ENCODE measurements at regions not wholly inside any gene's neighbourhood (a gene's known extent, or its start where the extent isn't known, plus 50 kb on each side); places are given as distances from the start of the nearest gene placed in this dataset.

- no peaks in the 10 kb centered on the region for H3K9me3 ChIP-seq (replicated peaks in 1 of 2; ENCODE audit: control insufficient read depth in 2 of 2, insufficient read depth in 1 of 2, low read depth in 1 of 2, low read length in 2 of 2)
Observed at GRCh38 chr2:4668381-4668780, 965.0 kb downstream of the DCDC2C start.

GRCh38 chr2:4670331-4670730 lies 967.0 kb downstream of the DCDC2C start:
- Histone ChIP-seq H3K79me1 (ENCODE audit: low read depth, low read length) (no peaks in the 10 kb centered on the region), H3K4me2 (ENCODE audit: insufficient read depth, low read length, poor library complexity, severe bottlenecking) (no peak overlapping the region), H3K9ac (ENCODE audit: low read depth, low read length, poor library complexity) (no peak overlapping the region), H3K27ac (replicated peaks; ENCODE audit: low read length) (no peak overlapping the region), H3K14ac (ENCODE audit: low read length) (no peak overlapping the region), H4K91ac (ENCODE audit: low read depth, low read length, poor library complexity) (no peak overlapping the region), H2BK12ac (ENCODE audit: low read length) (no peak overlapping the region), H3K4me3 (ENCODE audit: low read length in 2 of 2) (no peak overlapping the region), H3K23ac (ENCODE audit: low read depth, low read length, poor library complexity) (no peak overlapping the region), H3K27me3 (ENCODE audit: control insufficient read depth in 3 of 3, insufficient read depth in 3 of 3, low read depth in 1 of 3, low read length in 3 of 3) (no peaks in the 10 kb centered on the region), H3K4ac (ENCODE audit: low read length) (no peak overlapping the region), H2AFZ (ENCODE audit: low read length) (no peak overlapping the region), H2BK120ac (ENCODE audit: low read depth, low read length) (no peak overlapping the region), H3K4me1 (ENCODE audit: control insufficient read depth in 2 of 2, insufficient read depth in 1 of 2, low read depth in 1 of 2, low read length in 2 of 2) (no peaks in the 10 kb centered on the region), H2AK5ac (ENCODE audit: low read depth, low read length) (no peak overlapping the region), H2BK15ac (ENCODE audit: low read length) (no peak overlapping the region), H3K18ac (ENCODE audit: low read length) (no peak overlapping the region), H3K9me3 (replicated peaks in 1 of 2; ENCODE audit: control insufficient read depth in 2 of 2, insufficient read depth in 1 of 2, low read depth in 1 of 2, low read length in 2 of 2) (no peaks in the 10 kb centered on the region), H3K36me3 (replicated peaks in 1 of 2; ENCODE audit: control insufficient read depth in 2 of 2, insufficient read depth in 2 of 2, low read length in 2 of 2) (no peaks in the 10 kb centered on the region), H2BK5ac (ENCODE audit: low read length) (no peak overlapping the region), H4K8ac (ENCODE audit: low read depth, low read length) (no peak overlapping the region)
- no peak for DNase-seq (ENCODE audit: low spot score)
- WGBS, 2 donors (ENCODE audit: extremely low coverage in 2 of 2, insufficient read length in 2 of 2, insufficient replicate concordance in 1 of 2), result no CpG with 5 or more reads among the region's 2 CpGs

More at GRCh38 chr2:4668381-4668780, 965.0 kb downstream of the DCDC2C start:
- DNase-seq (ENCODE audit: low spot score), result no peak
- Histone ChIP-seq H3K79me1 (ENCODE audit: low read depth, low read length) (no peaks in the 10 kb centered on the region), H3K27me3 (ENCODE audit: control insufficient read depth in 3 of 3, insufficient read depth in 3 of 3, low read depth in 1 of 3, low read length in 3 of 3) (no peaks in the 10 kb centered on the region), H3K36me3 (replicated peaks in 1 of 2; ENCODE audit: control insufficient read depth in 2 of 2, insufficient read depth in 2 of 2, low read length in 2 of 2) (no peaks in the 10 kb centered on the region), H2AFZ (ENCODE audit: low read length) (no peak overlapping the region), H2BK5ac (ENCODE audit: low read length) (no peak overlapping the region), H4K91ac (ENCODE audit: low read depth, low read length, poor library complexity) (no peak overlapping the region), H2AK5ac (ENCODE audit: low read depth, low read length) (no peak overlapping the region), H3K14ac (ENCODE audit: low read length) (no peak overlapping the region), H3K27ac (replicated peaks; ENCODE audit: low read length) (no peak overlapping the region), H2BK120ac (ENCODE audit: low read depth, low read length) (no peak overlapping the region), H2BK12ac (ENCODE audit: low read length) (no peak overlapping the region), H3K18ac (ENCODE audit: low read length) (no peak overlapping the region), H2BK15ac (ENCODE audit: low read length) (no peak overlapping the region), H4K8ac (ENCODE audit: low read depth, low read length) (no peak overlapping the region), H3K4me2 (ENCODE audit: insufficient read depth, low read length, poor library complexity, severe bottlenecking) (no peak overlapping the region), H3K4me3 (ENCODE audit: low read length in 2 of 2) (no peak overlapping the region), H3K4me1 (ENCODE audit: control insufficient read depth in 2 of 2, insufficient read depth in 1 of 2, low read depth in 1 of 2, low read length in 2 of 2) (no peaks in the 10 kb centered on the region), H3K4ac (ENCODE audit: low read length) (no peak overlapping the region), H3K9ac (ENCODE audit: low read depth, low read length, poor library complexity) (no peak overlapping the region), H3K23ac (ENCODE audit: low read depth, low read length, poor library complexity) (no peak overlapping the region)
- no CpG with 5 or more reads among the region's 4 CpGs for WGBS, 2 donors (ENCODE audit: extremely low coverage in 2 of 2, insufficient read length in 2 of 2, insufficient replicate concordance in 1 of 2)

- no peak overlapping the region for H3K9ac ChIP-seq (ENCODE audit: low read depth, low read length, poor library complexity)
- no peak overlapping the region for H3K4me2 ChIP-seq (ENCODE audit: insufficient read depth, low read length, poor library complexity, severe bottlenecking)
- H2BK15ac ChIP-seq (ENCODE audit: low read length), result no peak overlapping the region
- H2AK5ac ChIP-seq (ENCODE audit: low read depth, low read length), result no peak overlapping the region
- H3K4me1 ChIP-seq (ENCODE audit: control insufficient read depth in 2 of 2, insufficient read depth in 1 of 2, low read depth in 1 of 2, low read length in 2 of 2), result no peaks in the 10 kb centered on the region
- DNase-seq (ENCODE audit: low spot score), result no peak
- no peak overlapping the region for H3K14ac ChIP-seq (ENCODE audit: low read length)
- no peak overlapping the region for H4K8ac ChIP-seq (ENCODE audit: low read depth, low read length)
- no peaks in the 10 kb centered on the region for H3K9me3 ChIP-seq (replicated peaks in 1 of 2; ENCODE audit: control insufficient read depth in 2 of 2, insufficient read depth in 1 of 2, low read depth in 1 of 2, low read length in 2 of 2)
- no peak overlapping the region for H2BK5ac ChIP-seq (ENCODE audit: low read length)
- H2BK120ac ChIP-seq (ENCODE audit: low read depth, low read length), result no peak overlapping the region
- H3K4ac ChIP-seq (ENCODE audit: low read length), result no peak overlapping the region
- no peak overlapping the region for H3K18ac ChIP-seq (ENCODE audit: low read length)
- no CpG with 5 or more reads among the region's 13 CpGs for WGBS, 2 donors (ENCODE audit: extremely low coverage in 2 of 2, insufficient read length in 2 of 2, insufficient replicate concordance in 1 of 2)
- no peaks in the 10 kb centered on the region for H3K79me1 ChIP-seq (ENCODE audit: low read depth, low read length)
- H3K27me3 ChIP-seq (ENCODE audit: control insufficient read depth in 3 of 3, insufficient read depth in 3 of 3, low read depth in 1 of 3, low read length in 3 of 3), result no peaks in the 10 kb centered on the region
- H2AFZ ChIP-seq (ENCODE audit: low read length), result peak overlapping the region; percentile 81
- H3K23ac ChIP-seq (ENCODE audit: low read depth, low read length, poor library complexity), result no peak overlapping the region
- H3K4me3 ChIP-seq (ENCODE audit: low read length in 2 of 2), result no peak overlapping the region
- no peak overlapping the region for H4K91ac ChIP-seq (ENCODE audit: low read depth, low read length, poor library complexity)
- H3K27ac ChIP-seq (replicated peaks; ENCODE audit: low read length), result no peak overlapping the region
- no peak overlapping the region for H2BK12ac ChIP-seq (ENCODE audit: low read length)
- H3K36me3 ChIP-seq (replicated peaks in 1 of 2; ENCODE audit: control insufficient read depth in 2 of 2, insufficient read depth in 2 of 2, low read length in 2 of 2), result no peaks in the 10 kb centered on the region
Observed at GRCh38 chr2:4673025-4673489, 969.7 kb downstream of the DCDC2C start.

- Histone ChIP-seq H2AK5ac (ENCODE audit: low read depth, low read length) (peak overlapping the region; percentile 51), H2BK12ac (ENCODE audit: low read length) (no peak overlapping the region), H3K27me3 (ENCODE audit: control insufficient read depth in 3 of 3, insufficient read depth in 3 of 3, low read depth in 1 of 3, low read length in 3 of 3) (no peaks in the 10 kb centered on the region), H3K23ac (ENCODE audit: low read depth, low read length, poor library complexity) (peak overlapping the region; percentile 23), H2AFZ (ENCODE audit: low read length) (peak overlapping the region; percentile 22), H4K8ac (ENCODE audit: low read depth, low read length) (no peak overlapping the region), H2BK120ac (ENCODE audit: low read depth, low read length) (no peak overlapping the region), H3K79me1 (ENCODE audit: low read depth, low read length) (no peaks in the 10 kb centered on the region), H4K91ac (ENCODE audit: low read depth, low read length, poor library complexity) (no peak overlapping the region), H3K9me3 (replicated peaks in 1 of 2; ENCODE audit: control insufficient read depth in 2 of 2, insufficient read depth in 1 of 2, low read depth in 1 of 2, low read length in 2 of 2) (no peaks in the 10 kb centered on the region), H3K4me2 (ENCODE audit: insufficient read depth, low read length, poor library complexity, severe bottlenecking) (no peak overlapping the region), H3K14ac (ENCODE audit: low read length) (peak overlapping the region; percentile 50), H3K4ac (ENCODE audit: low read length) (no peak overlapping the region), H2BK15ac (ENCODE audit: low read length) (no peak overlapping the region), H2BK5ac (ENCODE audit: low read length) (peak overlapping the region; percentile 7), H3K4me3 (ENCODE audit: low read length in 2 of 2) (peak overlapping the region in 1 of 2 donors; percentile 20), H3K9ac (ENCODE audit: low read depth, low read length, poor library complexity) (no peak overlapping the region), H3K36me3 (replicated peaks in 1 of 2; ENCODE audit: control insufficient read depth in 2 of 2, insufficient read depth in 2 of 2, low read length in 2 of 2) (no peaks in the 10 kb centered on the region), H3K4me1 (ENCODE audit: control insufficient read depth in 2 of 2, insufficient read depth in 1 of 2, low read depth in 1 of 2, low read length in 2 of 2) (no peaks in the 10 kb centered on the region), H3K18ac (ENCODE audit: low read length) (peak overlapping the region; percentile 82), H3K27ac (replicated peaks; ENCODE audit: low read length) (no peak overlapping the region)
- DNase-seq (ENCODE audit: low spot score), result no peak
- no CpG with 5 or more reads among the region's 6 CpGs for WGBS, 2 donors (ENCODE audit: extremely low coverage in 2 of 2, insufficient read length in 2 of 2, insufficient replicate concordance in 1 of 2)
Observed at GRCh38 chr2:4674007-4674406, 970.6 kb downstream of the DCDC2C start.
